ENCODE measurements at regions not wholly inside any gene's neighbourhood (a gene's known extent, or its start where the extent isn't known, plus 50 kb on each side); places are given as distances from the start of the nearest gene placed in this dataset.

- TF ChIP-seq, protein P1, sequence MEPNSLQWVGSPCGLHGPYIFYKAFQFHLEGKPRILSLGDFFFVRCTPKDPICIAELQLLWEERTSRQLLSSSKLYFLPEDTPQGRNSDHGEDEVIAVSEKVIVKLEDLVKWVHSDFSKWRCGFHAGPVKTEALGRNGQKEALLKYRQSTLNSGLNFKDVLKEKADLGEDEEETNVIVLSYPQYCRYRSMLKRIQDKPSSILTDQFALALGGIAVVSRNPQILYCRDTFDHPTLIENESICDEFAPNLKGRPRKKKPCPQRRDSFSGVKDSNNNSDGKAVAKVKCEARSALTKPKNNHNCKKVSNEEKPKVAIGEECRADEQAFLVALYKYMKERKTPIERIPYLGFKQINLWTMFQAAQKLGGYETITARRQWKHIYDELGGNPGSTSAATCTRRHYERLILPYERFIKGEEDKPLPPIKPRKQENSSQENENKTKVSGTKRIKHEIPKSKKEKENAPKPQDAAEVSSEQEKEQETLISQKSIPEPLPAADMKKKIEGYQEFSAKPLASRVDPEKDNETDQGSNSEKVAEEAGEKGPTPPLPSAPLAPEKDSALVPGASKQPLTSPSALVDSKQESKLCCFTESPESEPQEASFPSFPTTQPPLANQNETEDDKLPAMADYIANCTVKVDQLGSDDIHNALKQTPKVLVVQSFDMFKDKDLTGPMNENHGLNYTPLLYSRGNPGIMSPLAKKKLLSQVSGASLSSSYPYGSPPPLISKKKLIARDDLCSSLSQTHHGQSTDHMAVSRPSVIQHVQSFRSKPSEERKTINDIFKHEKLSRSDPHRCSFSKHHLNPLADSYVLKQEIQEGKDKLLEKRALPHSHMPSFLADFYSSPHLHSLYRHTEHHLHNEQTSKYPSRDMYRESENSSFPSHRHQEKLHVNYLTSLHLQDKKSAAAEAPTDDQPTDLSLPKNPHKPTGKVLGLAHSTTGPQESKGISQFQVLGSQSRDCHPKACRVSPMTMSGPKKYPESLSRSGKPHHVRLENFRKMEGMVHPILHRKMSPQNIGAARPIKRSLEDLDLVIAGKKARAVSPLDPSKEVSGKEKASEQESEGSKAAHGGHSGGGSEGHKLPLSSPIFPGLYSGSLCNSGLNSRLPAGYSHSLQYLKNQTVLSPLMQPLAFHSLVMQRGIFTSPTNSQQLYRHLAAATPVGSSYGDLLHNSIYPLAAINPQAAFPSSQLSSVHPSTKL (CRISPR knock-in tag; IDR thresholded peaks at IDR 0.05): peak; percentile 93
- no peak for TF ChIP-seq GTF2F1 (IDR thresholded peaks at IDR 0.05; ENCODE audit: low read length)
- TF ChIP-seq, protein P2, sequence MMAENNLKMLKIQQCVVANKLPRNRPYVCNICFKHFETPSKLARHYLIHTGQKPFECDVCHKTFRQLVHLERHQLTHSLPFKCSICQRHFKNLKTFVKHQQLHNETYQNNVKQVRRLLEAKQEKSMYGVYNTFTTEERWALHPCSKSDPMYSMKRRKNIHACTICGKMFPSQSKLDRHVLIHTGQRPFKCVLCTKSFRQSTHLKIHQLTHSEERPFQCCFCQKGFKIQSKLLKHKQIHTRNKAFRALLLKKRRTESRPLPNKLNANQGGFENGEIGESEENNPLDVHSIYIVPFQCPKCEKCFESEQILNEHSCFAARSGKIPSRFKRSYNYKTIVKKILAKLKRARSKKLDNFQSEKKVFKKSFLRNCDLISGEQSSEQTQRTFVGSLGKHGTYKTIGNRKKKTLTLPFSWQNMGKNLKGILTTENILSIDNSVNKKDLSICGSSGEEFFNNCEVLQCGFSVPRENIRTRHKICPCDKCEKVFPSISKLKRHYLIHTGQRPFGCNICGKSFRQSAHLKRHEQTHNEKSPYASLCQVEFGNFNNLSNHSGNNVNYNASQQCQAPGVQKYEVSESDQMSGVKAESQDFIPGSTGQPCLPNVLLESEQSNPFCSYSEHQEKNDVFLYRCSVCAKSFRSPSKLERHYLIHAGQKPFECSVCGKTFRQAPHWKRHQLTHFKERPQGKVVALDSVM (CRISPR knock-in tag; IDR thresholded peaks at IDR 0.05): 0 out of 2 replicates have a peak, but pooled peaks have one; percentile 20
- 0 out of 2 replicates have a peak, but pooled peaks have one; percentile 47 for TF ChIP-seq ZNF747 (CRISPR knock-in tag; IDR thresholded peaks at IDR 0.05; ENCODE audit: borderline replicate concordance)
- TF ChIP-seq ZNF614 (CRISPR knock-in tag; IDR thresholded peaks at IDR 0.05; ENCODE audit: borderline replicate concordance): peak; percentile 96
- no peak for TF ChIP-seq NR1H2 (CRISPR knock-in tag; IDR thresholded peaks at IDR 0.05; ENCODE audit: borderline replicate concordance, low read depth)
- TF ChIP-seq ZNF367 (CRISPR knock-in tag; IDR thresholded peaks at IDR 0.05; ENCODE audit: borderline replicate concordance): no peak
- no peak for TF ChIP-seq ZNF414 (CRISPR knock-in tag; IDR thresholded peaks at IDR 0.05)
- TF ChIP-seq ZBTB49 (CRISPR knock-in tag; IDR thresholded peaks at IDR 0.05; ENCODE audit: borderline replicate concordance): no peak
- TF ChIP-seq NBN (conservative IDR thresholded peaks at IDR 0.05): no peak
- TF ChIP-seq, protein P3, sequence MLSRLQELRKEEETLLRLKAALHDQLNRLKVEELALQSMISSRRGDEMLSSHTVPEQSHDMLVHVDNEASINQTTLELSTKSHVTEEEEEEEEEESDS (CRISPR knock-in tag; IDR thresholded peaks at IDR 0.05; ENCODE audit: borderline replicate concordance): 0 out of 2 replicates have a peak, but pooled peaks have one; percentile 23
- TF ChIP-seq, protein P4, sequence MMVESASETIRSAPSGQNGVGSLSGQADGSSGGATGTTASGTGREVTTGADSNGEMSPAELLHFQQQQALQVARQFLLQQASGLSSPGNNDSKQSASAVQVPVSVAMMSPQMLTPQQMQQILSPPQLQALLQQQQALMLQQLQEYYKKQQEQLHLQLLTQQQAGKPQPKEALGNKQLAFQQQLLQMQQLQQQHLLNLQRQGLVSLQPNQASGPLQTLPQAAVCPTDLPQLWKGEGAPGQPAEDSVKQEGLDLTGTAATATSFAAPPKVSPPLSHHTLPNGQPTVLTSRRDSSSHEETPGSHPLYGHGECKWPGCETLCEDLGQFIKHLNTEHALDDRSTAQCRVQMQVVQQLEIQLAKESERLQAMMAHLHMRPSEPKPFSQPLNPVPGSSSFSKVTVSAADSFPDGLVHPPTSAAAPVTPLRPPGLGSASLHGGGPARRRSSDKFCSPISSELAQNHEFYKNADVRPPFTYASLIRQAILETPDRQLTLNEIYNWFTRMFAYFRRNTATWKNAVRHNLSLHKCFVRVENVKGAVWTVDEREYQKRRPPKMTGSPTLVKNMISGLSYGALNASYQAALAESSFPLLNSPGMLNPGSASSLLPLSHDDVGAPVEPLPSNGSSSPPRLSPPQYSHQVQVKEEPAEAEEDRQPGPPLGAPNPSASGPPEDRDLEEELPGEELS (CRISPR knock-in tag; IDR thresholded peaks at IDR 0.05): peak; percentile 95
- TF ChIP-seq NCOA2 (CRISPR knock-in tag; IDR thresholded peaks at IDR 0.05): peak; percentile 92
- TF ChIP-seq HMG20A (CRISPR knock-in tag; IDR thresholded peaks at IDR 0.05; ENCODE audit: borderline replicate concordance): peak; percentile 93
- no peak for TF ChIP-seq PREB (CRISPR knock-in tag; IDR thresholded peaks at IDR 0.05)
- no peak for TF ChIP-seq POLR2AphosphoS5 (IDR thresholded peaks at IDR 0.05; ENCODE audit: low read depth, low read length)
Measured at GRCh38 chr6:43926634-43927531, 156.9 kb downstream of the VEGFA start (continued).
